Liver (tissue), 8 donors: ENCODE measurements at regions not wholly inside any gene's neighbourhood (a gene's known extent, or its start where the extent isn't known, plus 50 kb on each side); places are given as distances from the start of the nearest gene placed in this dataset.

Experiments
- DNase-seq: peaks from one replicate; pipeline ENCODE4 v3.0.0-alpha.2; 2017; ENCODE audit warnings: low spot score
- H3K27ac ChIP-seq, 2 donors: one replicate each; pipeline ENCODE4 v1.7.0; 2013; ENCODE audit warnings: inconsistent platforms in 2 of 2, low read length in 2 of 2, control low read depth in 1 of 2, low read depth in 1 of 2, mild to moderate bottlenecking in 1 of 2
- H3K27me3 ChIP-seq, 4 donors: one replicate each; pipeline versions ENCODE4 v1.6.1 to v1.7.0; 2013; ENCODE audit warnings: low read length in 3 of 4, inconsistent platforms in 1 of 4, mild to moderate bottlenecking in 1 of 4, moderate library complexity in 1 of 4; ENCODE audit not compliant: control insufficient read depth in 4 of 4, insufficient read depth in 4 of 4
- H3K36me3 ChIP-seq, 4 donors: one replicate each; pipeline versions ENCODE4 v1.6.1 to v1.7.0; 2013; ENCODE audit warnings: low read length in 3 of 4, mild to moderate bottlenecking in 3 of 4, low read depth in 1 of 4, moderate library complexity in 1 of 4; ENCODE audit not compliant: control insufficient read depth in 4 of 4, insufficient read depth in 3 of 4
- H3K4me1 ChIP-seq, 4 donors: one replicate each; pipeline versions ENCODE4 v1.6.1 to v1.7.0; 2013; ENCODE audit warnings: low read length in 3 of 4, mild to moderate bottlenecking in 3 of 4, moderate library complexity in 1 of 4; ENCODE audit not compliant: control insufficient read depth in 4 of 4, insufficient read depth in 4 of 4
- H3K4me3 ChIP-seq, 3 donors: one replicate each; pipeline versions ENCODE4 v1.6.1 to v1.7.0; 2013; ENCODE audit warnings: low read length in 3 of 3, control low read depth in 1 of 3, low read depth in 1 of 3, mild to moderate bottlenecking in 1 of 3
- H3K9ac ChIP-seq, 2 donors: one replicate each; pipeline ENCODE4 v1.7.0; 2013; ENCODE audit warnings: low read length in 2 of 2, mild to moderate bottlenecking in 2 of 2, moderate library complexity in 2 of 2, control low read depth in 1 of 2, low read depth in 1 of 2
- H3K9me3 ChIP-seq, 4 donors: one replicate each; pipeline versions ENCODE4 v1.6.1 to v1.7.0; 2013; ENCODE audit warnings: low read length in 3 of 4; ENCODE audit not compliant: control insufficient read depth in 4 of 4
- FOXA2 ChIP-seq: IDR thresholded peaks from 2 replicates; pipeline ENCODE4 v1.6.1; 2016; ENCODE audit warnings: antibody characterized with exemption
- HNF4G ChIP-seq: IDR thresholded peaks from 2 replicates; pipeline ENCODE4 v1.6.1; 2016; ENCODE audit warnings: antibody characterized with exemption
- NR2F2 ChIP-seq: IDR thresholded peaks from 2 replicates; pipeline ENCODE4 v1.6.1; 2016; ENCODE audit warnings: antibody characterized with exemption
- SP1 ChIP-seq: IDR thresholded peaks from 2 replicates; pipeline ENCODE4 v1.6.1; 2018; ENCODE audit warnings: antibody characterized with exemption, mild to moderate bottlenecking
- TAF1 ChIP-seq: conservative IDR thresholded peaks from 2 replicates; pipeline ENCODE4 v1.6.1; 2016; ENCODE audit warnings: antibody characterized with exemption, mild to moderate bottlenecking
- WGBS: extraction: QIAGEN DNeasy Blood & Tissue Kit; methylation state at CpG from one replicate; pipeline ENCODE4 v1.1.7; 2013; 5-methylcytosine and 5-hydroxymethylcytosine counted together
- TF ChIP-seq, protein P1 (sequence below): IDR thresholded peaks from 2 replicates; pipeline ENCODE4 v1.6.1; 2016; ENCODE audit warnings: antibody characterized with exemption
- TF ChIP-seq, protein P2 (sequence below): IDR thresholded peaks from 2 replicates; pipeline ENCODE4 v1.6.1; 2016; ENCODE audit warnings: antibody characterized with exemption, mild to moderate bottlenecking
- TF ChIP-seq, protein P3 (sequence below): IDR thresholded peaks from 2 replicates; pipeline ENCODE4 v1.6.1; 2016; ENCODE audit warnings: antibody characterized with exemption
- TF ChIP-seq, protein P4 (sequence below): IDR thresholded peaks from 2 replicates; pipeline ENCODE4 v1.6.1; 2016; ENCODE audit warnings: antibody characterized with exemption
- TF ChIP-seq, protein P5 (sequence below): fragments of 150-350 bp; IDR thresholded peaks from 2 replicates; pipeline ENCODE4 v1.5.1; 2017; ENCODE audit warnings: improper control_type of control experiment, low read depth, low read length; ENCODE audit not compliant: missing input control
- donor health status: healthy.
- donor health status: healthy.
- donor health status: healthy.
- donor health status: healthy.
- donor health status: healthy.

DNA sequence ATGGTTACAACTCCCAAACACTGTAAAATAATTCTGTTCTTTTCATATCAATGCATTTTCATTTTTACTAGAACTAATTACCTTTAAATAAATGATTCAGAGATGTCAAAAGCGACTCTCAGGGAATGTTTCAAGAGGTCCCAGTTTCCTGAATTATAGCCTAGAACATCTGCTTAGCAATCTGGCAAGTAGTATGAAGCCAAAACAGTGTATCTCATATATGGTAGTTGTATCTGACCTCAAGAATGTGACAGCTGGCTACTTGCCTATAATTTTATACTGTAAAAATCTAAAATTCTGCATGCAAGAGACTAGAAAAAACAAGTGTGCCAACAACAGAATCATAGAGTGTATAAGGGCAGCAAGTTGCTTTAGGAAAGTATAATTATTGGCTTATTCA is 187.7 kb upstream of the POU5F2 start (continued):
- TF ChIP-seq, protein P1, sequence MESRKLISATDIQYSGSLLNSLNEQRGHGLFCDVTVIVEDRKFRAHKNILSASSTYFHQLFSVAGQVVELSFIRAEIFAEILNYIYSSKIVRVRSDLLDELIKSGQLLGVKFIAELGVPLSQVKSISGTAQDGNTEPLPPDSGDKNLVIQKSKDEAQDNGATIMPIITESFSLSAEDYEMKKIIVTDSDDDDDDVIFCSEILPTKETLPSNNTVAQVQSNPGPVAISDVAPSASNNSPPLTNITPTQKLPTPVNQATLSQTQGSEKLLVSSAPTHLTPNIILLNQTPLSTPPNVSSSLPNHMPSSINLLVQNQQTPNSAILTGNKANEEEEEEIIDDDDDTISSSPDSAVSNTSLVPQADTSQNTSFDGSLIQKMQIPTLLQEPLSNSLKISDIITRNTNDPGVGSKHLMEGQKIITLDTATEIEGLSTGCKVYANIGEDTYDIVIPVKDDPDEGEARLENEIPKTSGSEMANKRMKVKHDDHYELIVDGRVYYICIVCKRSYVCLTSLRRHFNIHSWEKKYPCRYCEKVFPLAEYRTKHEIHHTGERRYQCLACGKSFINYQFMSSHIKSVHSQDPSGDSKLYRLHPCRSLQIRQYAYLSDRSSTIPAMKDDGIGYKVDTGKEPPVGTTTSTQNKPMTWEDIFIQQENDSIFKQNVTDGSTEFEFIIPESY, result no peak
- TF ChIP-seq NR2F2, result no peak
- TF ChIP-seq TAF1, result no peak
- TF ChIP-seq SP1, result no peak

DNA sequence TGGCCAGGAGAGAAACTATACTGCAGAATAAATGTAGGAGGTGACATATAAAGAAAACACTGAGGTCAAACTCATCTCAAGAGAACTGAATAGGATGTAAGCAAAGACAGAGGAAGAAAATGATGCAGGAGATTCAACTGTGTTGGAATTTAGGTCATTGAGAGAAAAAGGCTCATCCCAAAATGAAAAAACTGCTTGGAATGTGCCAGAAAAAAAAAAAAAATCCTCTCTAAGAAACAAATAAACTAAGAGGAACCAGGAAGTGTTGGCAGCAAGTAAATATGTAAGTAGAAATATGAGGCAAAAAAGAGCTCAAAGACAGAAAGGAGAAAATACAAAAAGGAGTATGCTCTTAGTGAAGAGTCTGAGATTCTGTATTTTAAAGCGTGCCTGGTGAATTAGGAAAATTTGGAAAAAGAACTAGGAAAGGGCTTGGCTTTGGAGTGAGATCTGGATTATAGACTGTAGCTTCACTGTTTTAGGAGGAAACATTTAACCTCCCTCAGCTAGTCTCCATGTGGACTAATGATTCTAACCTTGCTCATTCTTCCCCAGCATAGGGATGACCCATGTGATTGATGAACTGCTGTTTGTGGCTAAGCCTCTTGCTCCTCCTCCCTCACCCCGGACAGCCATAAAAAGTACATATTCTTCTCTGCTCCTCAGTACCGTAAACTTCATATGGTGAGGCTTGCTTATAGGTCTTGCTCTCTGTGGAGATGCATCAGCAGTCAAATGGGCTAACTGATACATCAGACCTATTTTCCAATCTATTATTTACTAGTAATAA is 185.6 kb upstream of the POU5F2 start:
- Histone ChIP-seq H3K4me1 (no peaks in the 10 kb centered on the region), H3K27ac (no peak overlapping the region), H3K27me3 (no peaks in the 10 kb centered on the region), H3K9me3 (no peaks in the 10 kb centered on the region), H3K36me3 (no peaks in the 10 kb centered on the region), H3K9ac (no peak overlapping the region), H3K4me3 (no peak overlapping the region)
- TF ChIP-seq, protein P2, sequence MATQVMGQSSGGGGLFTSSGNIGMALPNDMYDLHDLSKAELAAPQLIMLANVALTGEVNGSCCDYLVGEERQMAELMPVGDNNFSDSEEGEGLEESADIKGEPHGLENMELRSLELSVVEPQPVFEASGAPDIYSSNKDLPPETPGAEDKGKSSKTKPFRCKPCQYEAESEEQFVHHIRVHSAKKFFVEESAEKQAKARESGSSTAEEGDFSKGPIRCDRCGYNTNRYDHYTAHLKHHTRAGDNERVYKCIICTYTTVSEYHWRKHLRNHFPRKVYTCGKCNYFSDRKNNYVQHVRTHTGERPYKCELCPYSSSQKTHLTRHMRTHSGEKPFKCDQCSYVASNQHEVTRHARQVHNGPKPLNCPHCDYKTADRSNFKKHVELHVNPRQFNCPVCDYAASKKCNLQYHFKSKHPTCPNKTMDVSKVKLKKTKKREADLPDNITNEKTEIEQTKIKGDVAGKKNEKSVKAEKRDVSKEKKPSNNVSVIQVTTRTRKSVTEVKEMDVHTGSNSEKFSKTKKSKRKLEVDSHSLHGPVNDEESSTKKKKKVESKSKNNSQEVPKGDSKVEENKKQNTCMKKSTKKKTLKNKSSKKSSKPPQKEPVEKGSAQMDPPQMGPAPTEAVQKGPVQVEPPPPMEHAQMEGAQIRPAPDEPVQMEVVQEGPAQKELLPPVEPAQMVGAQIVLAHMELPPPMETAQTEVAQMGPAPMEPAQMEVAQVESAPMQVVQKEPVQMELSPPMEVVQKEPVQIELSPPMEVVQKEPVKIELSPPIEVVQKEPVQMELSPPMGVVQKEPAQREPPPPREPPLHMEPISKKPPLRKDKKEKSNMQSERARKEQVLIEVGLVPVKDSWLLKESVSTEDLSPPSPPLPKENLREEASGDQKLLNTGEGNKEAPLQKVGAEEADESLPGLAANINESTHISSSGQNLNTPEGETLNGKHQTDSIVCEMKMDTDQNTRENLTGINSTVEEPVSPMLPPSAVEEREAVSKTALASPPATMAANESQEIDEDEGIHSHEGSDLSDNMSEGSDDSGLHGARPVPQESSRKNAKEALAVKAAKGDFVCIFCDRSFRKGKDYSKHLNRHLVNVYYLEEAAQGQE, result no peak
- TF ChIP-seq, protein P3, sequence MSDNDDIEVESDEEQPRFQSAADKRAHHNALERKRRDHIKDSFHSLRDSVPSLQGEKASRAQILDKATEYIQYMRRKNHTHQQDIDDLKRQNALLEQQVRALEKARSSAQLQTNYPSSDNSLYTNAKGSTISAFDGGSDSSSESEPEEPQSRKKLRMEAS, result no peak
- TF ChIP-seq SP1 (no peak), HNF4G (no peak), FOXA2 (no peak)
- TF ChIP-seq, protein P4, sequence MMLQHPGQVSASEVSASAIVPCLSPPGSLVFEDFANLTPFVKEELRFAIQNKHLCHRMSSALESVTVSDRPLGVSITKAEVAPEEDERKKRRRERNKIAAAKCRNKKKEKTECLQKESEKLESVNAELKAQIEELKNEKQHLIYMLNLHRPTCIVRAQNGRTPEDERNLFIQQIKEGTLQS, result no peak
- TF ChIP-seq, protein P5, sequence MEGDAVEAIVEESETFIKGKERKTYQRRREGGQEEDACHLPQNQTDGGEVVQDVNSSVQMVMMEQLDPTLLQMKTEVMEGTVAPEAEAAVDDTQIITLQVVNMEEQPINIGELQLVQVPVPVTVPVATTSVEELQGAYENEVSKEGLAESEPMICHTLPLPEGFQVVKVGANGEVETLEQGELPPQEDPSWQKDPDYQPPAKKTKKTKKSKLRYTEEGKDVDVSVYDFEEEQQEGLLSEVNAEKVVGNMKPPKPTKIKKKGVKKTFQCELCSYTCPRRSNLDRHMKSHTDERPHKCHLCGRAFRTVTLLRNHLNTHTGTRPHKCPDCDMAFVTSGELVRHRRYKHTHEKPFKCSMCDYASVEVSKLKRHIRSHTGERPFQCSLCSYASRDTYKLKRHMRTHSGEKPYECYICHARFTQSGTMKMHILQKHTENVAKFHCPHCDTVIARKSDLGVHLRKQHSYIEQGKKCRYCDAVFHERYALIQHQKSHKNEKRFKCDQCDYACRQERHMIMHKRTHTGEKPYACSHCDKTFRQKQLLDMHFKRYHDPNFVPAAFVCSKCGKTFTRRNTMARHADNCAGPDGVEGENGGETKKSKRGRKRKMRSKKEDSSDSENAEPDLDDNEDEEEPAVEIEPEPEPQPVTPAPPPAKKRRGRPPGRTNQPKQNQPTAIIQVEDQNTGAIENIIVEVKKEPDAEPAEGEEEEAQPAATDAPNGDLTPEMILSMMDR, result no peak
- TF ChIP-seq, protein P1, result no peak
- DNase-seq, result no peak
- WGBS, result 93% methylated on average over 3 of the region's 3 CpGs
